ENCODE measurements at regions not wholly inside any gene's neighbourhood (a gene's known extent, or its start where the extent isn't known, plus 50 kb on each side); places are given as distances from the start of the nearest gene placed in this dataset.

DNA sequence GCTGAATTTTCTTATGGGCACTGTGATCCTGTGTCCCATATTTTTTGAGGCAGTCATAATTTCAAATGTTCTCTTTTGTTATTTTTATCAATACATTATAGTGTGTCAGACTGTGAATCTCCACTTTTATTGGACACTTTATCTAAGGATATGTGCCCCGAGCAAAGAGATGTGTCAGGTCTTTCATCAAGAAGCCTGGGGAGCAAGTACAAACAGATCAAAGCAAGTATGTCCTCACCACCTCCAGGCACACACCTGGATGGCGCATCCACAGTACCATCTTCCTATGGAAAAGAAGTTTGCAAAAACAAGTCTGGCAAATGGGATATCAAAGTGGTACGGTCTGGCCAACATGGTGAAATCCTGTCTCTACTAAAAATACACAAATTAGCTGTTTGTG, 81.0 kb upstream of the ZNF236 start:
- Mint-ChIP-seq H3K27ac (no peak overlapping the region), H3K4me1 (peaks cover 12% of the 10 kb centered on the region), H3K9me3 (peaks cover 6% of the 10 kb centered on the region), H3K27me3 (peaks cover 44% of the 10 kb centered on the region), H3K36me3 (no peaks in the 10 kb centered on the region), H3K4me3 (no peak overlapping the region)
- CTCF ChIA-PET: no interaction called here
- no peak for DNase-seq

DNA sequence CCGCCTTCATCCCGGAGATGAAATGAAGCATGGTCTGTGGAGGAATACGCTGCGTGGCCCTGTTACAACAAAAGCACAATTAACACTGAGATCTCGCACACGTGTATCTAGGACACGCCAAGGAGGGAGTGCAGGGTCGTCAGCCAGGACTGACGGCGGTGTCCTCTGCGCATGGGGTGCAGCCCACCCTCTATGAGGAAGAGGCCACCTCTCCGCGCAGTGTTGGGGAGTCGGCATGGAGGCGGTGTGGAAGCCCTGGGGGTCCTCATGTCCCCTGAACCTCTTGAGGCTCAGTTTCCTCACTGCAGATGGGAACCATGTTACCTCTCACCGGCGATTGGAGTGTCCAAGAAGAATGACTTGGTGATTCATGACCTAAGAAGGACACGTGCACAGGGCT, 86.0 kb upstream of the ZNF236 start:
- Mint-ChIP-seq H3K4me3 (no peak overlapping the region), H3K27ac (no peak overlapping the region), H3K4me1 (peaks cover 15% of the 10 kb centered on the region), H3K27me3 (peaks cover 57% of the 10 kb centered on the region), H3K9me3 (peaks cover 4% of the 10 kb centered on the region), H3K36me3 (no peaks in the 10 kb centered on the region)
- DNase-seq: no peak
- CTCF ChIA-PET: no interaction called here

DNA sequence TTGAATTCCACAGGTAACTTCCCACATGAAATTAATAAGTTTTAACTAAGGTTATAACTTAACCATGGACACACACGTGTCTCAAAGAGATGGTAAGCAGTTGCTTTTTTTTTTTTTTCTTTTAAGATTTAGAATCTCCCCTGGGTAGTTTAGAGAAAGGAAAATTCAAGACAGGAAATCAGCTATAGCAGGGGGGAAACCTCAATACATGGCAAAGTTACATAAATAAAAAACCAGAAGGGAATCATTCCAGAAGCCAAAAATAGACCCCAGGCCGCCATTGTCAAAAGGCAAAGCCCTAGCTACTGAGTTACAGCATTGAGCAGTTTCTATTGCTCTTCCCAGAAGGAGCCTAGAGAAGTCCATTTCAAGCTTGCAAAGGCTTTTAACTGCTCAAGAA, 91.5 kb upstream of the ZNF236 start:
- Mint-ChIP-seq H3K4me1 (peaks cover 9% of the 10 kb centered on the region), H3K9me3 (peaks cover 6% of the 10 kb centered on the region), H3K4me3 (no peak overlapping the region), H3K27me3 (peaks cover 58% of the 10 kb centered on the region), H3K27ac (no peak overlapping the region), H3K36me3 (no peaks in the 10 kb centered on the region)
- DNase-seq: no peak
- CTCF ChIA-PET: interaction anchor here (0.7 kb wide), 1 partner anchor 269 kb away, joined by 3 read pairs; no protein-coding TSS in a partner anchor

DNA sequence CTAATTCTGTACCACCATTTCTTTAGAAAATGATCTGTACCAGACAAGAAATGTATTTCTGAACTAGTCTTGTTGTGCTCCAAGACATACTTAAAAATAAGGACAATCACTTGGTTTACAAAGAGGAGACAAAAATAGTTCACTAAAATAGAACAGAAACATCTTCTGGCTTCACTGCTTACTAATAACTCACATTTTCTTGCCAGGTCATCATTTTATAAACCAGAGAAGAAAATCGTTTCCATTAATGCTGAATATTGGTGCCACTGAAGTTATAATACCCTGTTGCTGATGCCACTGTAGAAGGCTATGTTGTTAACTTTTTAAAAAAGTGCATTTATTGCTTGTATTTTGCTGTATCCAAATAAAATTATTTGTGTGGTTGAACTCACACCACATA, 94.8 kb upstream of the ZNF236 start:
- peaks cover 59% of the 10 kb centered on the region for H3K27me3 Mint-ChIP-seq
- peaks cover 34% of the 10 kb centered on the region for H3K4me1 Mint-ChIP-seq
- CTCF ChIA-PET: no interaction called here
- H3K9me3 Mint-ChIP-seq: peaks cover 6% of the 10 kb centered on the region
- no peak overlapping the region for H3K4me3 Mint-ChIP-seq
- no peak for DNase-seq
- H3K36me3 Mint-ChIP-seq: peaks cover 1% of the 10 kb centered on the region
- no peak overlapping the region for H3K27ac Mint-ChIP-seq

DNA sequence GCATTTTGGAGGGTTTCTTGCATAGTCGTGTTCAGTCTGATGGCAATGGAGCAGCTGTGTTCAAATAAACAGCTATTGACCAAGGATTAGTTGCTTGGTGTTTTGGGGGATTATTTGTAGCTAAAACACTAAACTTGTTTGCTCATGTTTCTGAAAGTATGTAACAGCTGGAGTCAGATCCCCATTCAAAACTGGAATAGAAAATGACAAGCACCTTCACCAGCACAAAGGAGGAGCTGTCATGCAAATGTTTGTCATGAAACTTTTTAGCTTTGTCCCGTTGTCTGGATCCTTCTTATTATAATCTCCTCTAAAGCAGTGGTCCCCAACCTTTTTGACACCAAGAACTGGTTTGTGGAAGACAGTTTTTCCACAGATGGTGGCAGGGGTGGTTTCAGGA, 96.9 kb upstream of the ZNF236 start:
- peaks cover 5% of the 10 kb centered on the region for H3K36me3 Mint-ChIP-seq
- H3K27ac Mint-ChIP-seq: no peak overlapping the region
- peaks cover 7% of the 10 kb centered on the region for H3K9me3 Mint-ChIP-seq
- H3K4me1 Mint-ChIP-seq: peaks cover 46% of the 10 kb centered on the region
- DNase-seq: no peak
- CTCF ChIA-PET: interaction anchor here (0.7 kb wide), 1 partner anchor 257 kb away, joined by 5 read pairs; no protein-coding TSS in a partner anchor
- H3K27me3 Mint-ChIP-seq: peaks cover 45% of the 10 kb centered on the region
- H3K4me3 Mint-ChIP-seq: no peak overlapping the region

DNA sequence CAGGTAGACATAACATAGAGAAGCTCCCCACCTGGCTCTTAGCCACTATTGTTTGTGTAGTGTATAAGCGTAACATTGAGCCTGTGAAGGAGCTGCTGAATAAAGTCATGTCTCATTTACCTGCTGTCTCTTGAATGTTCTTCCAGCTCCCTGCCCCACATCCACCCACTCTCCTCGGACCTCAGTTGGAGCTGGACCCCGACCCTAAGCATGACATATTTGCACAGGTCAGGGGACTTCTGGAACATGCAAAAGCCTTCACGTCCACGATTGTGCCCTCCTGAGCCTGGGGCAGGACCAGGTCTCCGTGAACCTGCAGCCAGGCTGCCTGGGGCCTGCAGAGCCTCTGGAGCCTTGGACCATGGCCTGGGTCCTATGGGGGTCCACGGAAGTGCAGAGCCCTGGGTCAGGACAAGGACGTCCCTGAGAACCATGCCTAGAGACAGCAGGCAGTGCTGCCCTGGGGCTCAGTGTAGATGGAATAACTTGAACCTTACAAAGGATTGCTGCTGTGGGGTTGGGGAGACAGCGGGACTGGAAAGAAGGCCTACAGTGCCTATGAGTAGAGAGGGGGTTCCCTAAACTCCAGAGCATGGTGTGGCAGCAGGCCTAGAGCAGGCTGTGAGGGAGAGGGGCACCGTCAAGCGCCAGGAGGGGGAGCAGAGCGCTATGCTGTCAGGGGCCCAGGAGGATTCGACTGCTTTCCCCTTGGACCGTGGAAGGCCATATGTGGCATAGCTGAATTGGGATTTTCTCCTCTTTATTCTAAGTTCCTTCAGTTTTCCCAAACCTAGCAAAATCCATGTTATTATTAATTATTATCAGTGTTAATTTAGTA, 99.9 kb upstream of the ZNF236 start:
- Mint-ChIP-seq H3K9me3 (peaks cover 3% of the 10 kb centered on the region), H3K4me1 (peaks cover 60% of the 10 kb centered on the region), H3K27ac (peak overlapping the region; percentile 93), H3K27me3 (peaks cover 26% of the 10 kb centered on the region), H3K4me3 (no peak overlapping the region), H3K36me3 (peaks cover 6% of the 10 kb centered on the region)
- no peak for DNase-seq
- CTCF ChIA-PET: interaction anchor here (2.4 to 2.5 kb wide), 2 partner anchors 13 to 80 kb away, joined by 10 to 18 read pairs; no protein-coding TSS in a partner anchor

DNA sequence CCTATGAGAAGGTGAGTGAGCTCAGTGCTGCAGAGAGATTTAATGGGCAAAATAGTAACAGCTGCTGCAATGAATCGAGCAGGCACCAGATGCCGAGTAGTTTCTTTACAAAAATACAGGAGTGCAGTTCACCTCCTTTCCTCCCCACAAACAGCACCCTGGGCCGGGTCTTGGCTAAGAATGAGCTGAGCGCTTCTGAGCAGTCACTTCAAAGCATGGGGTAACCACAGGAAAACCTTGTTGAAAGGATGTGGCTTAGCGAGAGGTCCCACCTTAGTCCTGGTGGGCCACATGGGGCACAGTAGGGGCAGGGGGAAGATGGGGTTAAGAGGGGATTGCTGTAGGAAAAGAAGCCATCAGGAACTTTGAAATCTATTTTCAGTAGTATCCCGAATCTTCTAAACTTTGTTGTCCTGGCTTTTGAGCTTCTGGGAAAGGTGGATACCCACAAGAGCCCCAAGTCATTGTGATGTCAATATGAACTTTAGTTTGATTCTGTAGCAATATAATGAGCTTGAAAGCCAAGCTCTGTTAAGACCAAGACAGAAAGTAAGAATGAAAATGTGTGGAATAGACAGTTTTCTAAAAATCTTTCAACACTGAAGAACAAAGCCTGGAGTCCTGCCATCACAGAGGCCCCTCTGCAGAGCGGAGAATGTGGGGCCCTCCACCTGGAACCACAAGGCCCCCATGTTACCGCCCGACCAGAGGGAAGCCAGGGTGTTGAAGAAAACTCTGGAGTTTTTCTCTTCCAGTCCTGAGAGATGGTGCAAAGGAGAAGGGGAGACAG, 101.0 kb upstream of the ZNF236 start:
- CTCF ChIA-PET: interaction anchor here (0.6 to 2.5 kb wide), 4 partner anchors 12 to 81 kb away, joined by 3 to 18 read pairs (median 6); no protein-coding TSS in a partner anchor
- Mint-ChIP-seq H3K4me3 (peak overlapping the region; percentile 60), H3K36me3 (peaks cover 6% of the 10 kb centered on the region), H3K27ac (peak overlapping the region; percentile 93), H3K4me1 (peaks cover 60% of the 10 kb centered on the region), H3K27me3 (peaks cover 31% of the 10 kb centered on the region), H3K9me3 (peaks cover 3% of the 10 kb centered on the region)
- peak; percentile 89 for DNase-seq

DNA sequence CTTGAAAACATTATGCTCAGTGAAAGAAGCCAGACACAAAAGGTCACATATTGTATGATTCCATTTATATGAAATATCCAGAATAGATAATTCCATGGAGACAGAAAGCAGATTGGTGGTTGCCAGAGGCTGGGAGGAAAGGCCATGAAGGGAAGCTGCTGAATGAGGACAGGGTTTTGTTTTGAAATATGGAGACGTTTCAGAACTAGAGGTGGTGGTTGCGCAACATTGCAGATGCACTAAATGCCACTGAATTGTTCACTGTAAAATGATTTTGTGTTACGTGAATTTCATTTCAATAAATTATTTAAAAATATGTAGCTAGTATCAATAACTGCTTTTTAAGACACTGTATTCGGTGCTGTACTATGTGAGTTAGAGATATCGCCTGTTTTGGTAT, 101.7 kb upstream of the ZNF236 start:
- peak overlapping the region; percentile 93 for H3K27ac Mint-ChIP-seq
- CTCF ChIA-PET: interaction anchor here (0.9 to 2.5 kb wide), 3 partner anchors 11 to 82 kb away, joined by 3 to 18 read pairs (median 10); no protein-coding TSS in a partner anchor
- peaks cover 25% of the 10 kb centered on the region for H3K27me3 Mint-ChIP-seq
- H3K9me3 Mint-ChIP-seq: peaks cover 3% of the 10 kb centered on the region
- peaks cover 6% of the 10 kb centered on the region for H3K36me3 Mint-ChIP-seq
- peaks cover 60% of the 10 kb centered on the region for H3K4me1 Mint-ChIP-seq
- DNase-seq: no peak
- peak overlapping the region; percentile 60 for H3K4me3 Mint-ChIP-seq

DNA sequence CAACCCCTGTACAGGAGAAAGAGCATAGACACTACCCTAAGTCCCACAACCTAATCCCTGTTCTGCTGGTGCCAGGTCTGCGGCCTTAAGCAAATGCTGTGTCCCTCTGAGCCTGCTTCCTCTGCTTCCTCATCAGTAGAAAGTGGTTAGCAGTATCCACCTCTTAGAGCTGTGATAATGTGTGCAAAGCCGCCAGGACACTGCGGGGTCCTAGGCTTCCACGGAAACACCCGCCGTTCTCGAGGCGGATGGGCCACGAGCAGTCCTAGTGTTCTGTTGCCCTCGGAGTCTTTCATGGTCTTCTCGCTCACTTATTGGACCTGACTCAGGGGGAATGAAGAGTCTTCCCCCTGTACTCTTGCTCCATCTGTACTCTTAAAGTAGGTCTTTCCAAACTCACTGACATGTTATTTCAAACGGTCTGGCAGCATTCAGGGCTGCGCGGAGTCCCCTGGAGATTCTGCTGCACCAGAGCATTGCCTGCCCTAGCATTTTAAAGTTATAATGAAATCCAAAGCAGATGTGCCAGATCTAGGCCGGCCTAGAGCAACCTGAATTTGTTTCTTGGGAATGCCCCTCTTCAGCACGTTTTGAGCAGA, 107.2 kb upstream of the ZNF236 start:
- DNase-seq: no peak
- Mint-ChIP-seq H3K9me3 (no peaks in the 10 kb centered on the region), H3K4me3 (no peak overlapping the region), H3K36me3 (no peaks in the 10 kb centered on the region), H3K4me1 (peaks cover 13% of the 10 kb centered on the region), H3K27me3 (peaks cover 13% of the 10 kb centered on the region), H3K27ac (no peak overlapping the region)
- CTCF ChIA-PET: no interaction called here

DNA sequence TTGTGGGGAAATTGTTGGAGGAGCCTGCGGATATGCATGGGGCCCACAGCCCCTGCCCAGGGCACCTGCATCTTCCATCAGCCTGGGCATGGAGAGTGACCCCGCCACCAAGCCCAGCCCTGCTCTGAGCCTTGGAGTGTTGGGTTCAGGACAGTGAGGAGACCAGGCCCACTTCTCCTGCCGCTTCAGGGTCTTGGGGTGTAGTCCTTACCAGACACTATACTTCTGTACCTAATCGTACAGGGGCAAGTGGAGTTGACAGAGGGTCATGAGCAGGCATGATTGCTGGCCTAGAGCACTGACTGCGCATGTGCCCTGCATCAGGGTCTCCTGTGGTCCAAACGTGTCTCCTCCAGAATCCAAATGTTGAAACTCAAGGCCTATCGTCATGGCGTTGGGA, 108.9 kb upstream of the ZNF236 start:
- no peak overlapping the region for H3K4me3 Mint-ChIP-seq
- DNase-seq: no peak
- H3K27me3 Mint-ChIP-seq: peaks cover 19% of the 10 kb centered on the region
- peaks cover 11% of the 10 kb centered on the region for H3K4me1 Mint-ChIP-seq
- no peaks in the 10 kb centered on the region for H3K36me3 Mint-ChIP-seq
- CTCF ChIA-PET: interaction anchor here (1.1 to 6.7 kb wide), 2 partner anchors 314 kb away, joined by 4 to 83 read pairs; no protein-coding TSS in a partner anchor
- H3K9me3 Mint-ChIP-seq: no peaks in the 10 kb centered on the region
- H3K27ac Mint-ChIP-seq: no peak overlapping the region

DNA sequence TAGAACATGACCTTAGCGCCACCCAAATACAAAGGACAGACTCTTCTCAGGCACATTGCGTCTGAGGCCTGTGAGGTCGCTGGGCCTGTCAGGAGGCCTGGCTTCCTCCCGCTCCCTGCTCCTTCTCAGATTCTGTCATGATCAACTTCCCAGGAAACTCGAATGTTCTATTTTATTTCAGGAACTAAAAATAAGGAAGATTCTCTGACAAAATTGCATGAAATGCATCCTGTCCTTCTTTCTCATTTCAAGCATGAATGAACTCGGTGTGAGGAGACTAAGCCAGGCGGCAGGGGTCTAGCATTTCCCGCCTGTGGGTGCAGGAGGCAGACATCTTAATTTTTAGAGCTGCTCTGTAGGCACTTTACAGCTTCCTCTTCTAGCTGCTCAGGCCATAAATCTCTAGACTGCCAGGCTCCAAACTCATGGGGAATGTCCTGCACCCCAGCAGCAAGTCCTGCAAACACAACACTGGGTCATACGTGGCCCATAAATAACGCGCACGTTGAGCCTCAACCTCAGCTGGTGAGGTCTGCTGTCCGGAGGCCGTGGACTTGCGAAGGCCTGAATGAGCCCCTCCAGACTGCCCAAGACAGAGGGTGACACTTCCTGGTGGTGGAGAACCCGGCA, 109.7 kb upstream of the ZNF236 start:
- peaks cover 26% of the 10 kb centered on the region for H3K27me3 Mint-ChIP-seq

DNA sequence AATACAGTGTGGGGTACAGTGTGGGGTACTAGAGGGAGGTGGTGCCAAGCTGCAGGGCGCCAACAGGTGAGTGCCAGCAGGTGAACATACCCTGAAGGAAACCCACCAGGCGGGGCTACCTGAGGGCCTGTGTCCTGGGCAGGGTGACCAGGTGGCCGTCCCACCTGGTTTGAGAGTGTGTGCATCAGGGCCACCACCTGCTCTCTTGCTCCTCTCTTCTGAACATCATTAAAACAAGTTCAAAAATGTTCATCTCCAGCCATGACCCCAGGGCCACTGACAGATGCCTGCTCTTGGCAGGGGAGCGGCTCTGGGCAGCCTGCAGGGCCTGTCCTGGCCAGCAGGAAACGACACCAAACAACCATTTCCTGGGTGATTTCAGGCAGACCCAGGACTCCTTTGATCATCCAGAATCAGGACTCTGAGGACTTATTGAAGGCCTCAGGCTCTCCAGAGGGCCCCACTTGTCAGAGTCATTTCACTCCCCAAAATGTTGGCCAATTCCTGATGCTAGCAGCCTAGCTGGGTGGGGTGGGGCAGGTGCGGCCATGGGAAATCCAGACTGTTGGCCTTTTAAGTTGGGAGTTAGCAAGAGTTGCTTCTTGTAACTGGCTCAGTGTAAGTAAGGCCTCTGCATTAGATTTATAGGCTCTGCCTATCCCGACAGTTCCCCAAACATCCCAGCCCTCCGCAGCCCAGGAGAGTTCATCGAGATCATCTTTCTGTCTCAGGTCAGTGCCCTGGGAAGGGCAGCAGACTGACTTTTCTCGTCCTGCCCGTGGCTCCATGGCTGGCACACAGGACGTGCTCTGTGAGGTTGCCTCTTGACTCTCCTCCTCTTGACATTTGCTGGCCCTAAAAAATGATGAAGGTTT, 111.5 kb upstream of the ZNF236 start:
- no peak for DNase-seq
- Mint-ChIP-seq H3K4me1 (peaks cover 11% of the 10 kb centered on the region), H3K27ac (no peak overlapping the region), H3K4me3 (no peak overlapping the region), H3K9me3 (no peaks in the 10 kb centered on the region), H3K36me3 (no peaks in the 10 kb centered on the region), H3K27me3 (peaks cover 34% of the 10 kb centered on the region)
- CTCF ChIA-PET: interaction anchor here (1.1 to 6.7 kb wide), 4 partner anchors 8 to 312 kb away, joined by 4 to 83 read pairs (median 12); no protein-coding TSS in a partner anchor

More for the DNA sequence above, 109.7 kb upstream of the ZNF236 start:
- CTCF ChIA-PET: interaction anchor here (6.7 kb wide), 1 partner anchor 314 kb away, joined by 83 read pairs; no protein-coding TSS in a partner anchor
- no peaks in the 10 kb centered on the region for H3K9me3 Mint-ChIP-seq
- H3K36me3 Mint-ChIP-seq: no peaks in the 10 kb centered on the region
- H3K4me3 Mint-ChIP-seq: no peak overlapping the region
- DNase-seq: no peak
- no peak overlapping the region for H3K27ac Mint-ChIP-seq
- peaks cover 11% of the 10 kb centered on the region for H3K4me1 Mint-ChIP-seq
